ENCODE measurements at regions not wholly inside any gene's neighbourhood (a gene's known extent, or its start where the extent isn't known, plus 50 kb on each side); places are given as distances from the start of the nearest gene placed in this dataset.
"Not testable (repeated sequence)": the region's sequence is repeated elsewhere in the genome, so short reads cannot be mapped to it uniquely, and the experiment has no call there.

GRCh38 chr5:62168506-62169281 is 137.3 kb upstream of the KIF2A start:
- no peak for DNase-seq (ENCODE audit: low read depth)

GRCh38 chr5:62178258-62178657 is 127.7 kb upstream of the KIF2A start:
- DNase-seq (ENCODE audit: low read depth), result no peak

- no peak for DNase-seq (ENCODE audit: low read depth)
Observed at GRCh38 chr5:62182802-62183201, 123.2 kb upstream of the KIF2A start.

GRCh38 chr5:62183727-62184126 is 122.3 kb upstream of the KIF2A start:
- no peak for DNase-seq (ENCODE audit: low read depth)

- DNase-seq (ENCODE audit: low read depth), result no peak
Observed at GRCh38 chr5:62184444-62184843, 121.6 kb upstream of the KIF2A start.

- DNase-seq (ENCODE audit: low read depth), result no peak
Observed at GRCh38 chr5:62190173-62190572, 115.8 kb upstream of the KIF2A start.

GRCh38 chr5:62190931-62191330 is 115.1 kb upstream of the KIF2A start:
- DNase-seq (ENCODE audit: low read depth), result no peak

GRCh38 chr5:62192958-62193357 is 113.0 kb upstream of the KIF2A start:
- DNase-seq (ENCODE audit: low read depth), result no peak

GRCh38 chr5:62196532-62196931 is 109.5 kb upstream of the KIF2A start:
- not testable (repeated sequence) for DNase-seq (ENCODE audit: low read depth)

- DNase-seq (ENCODE audit: low read depth), result no peak
Observed at GRCh38 chr5:62197697-62198096, 108.3 kb upstream of the KIF2A start.

GRCh38 chr5:62198421-62198820 is 107.6 kb upstream of the KIF2A start:
- DNase-seq (ENCODE audit: low read depth), result no peak

- no peak for DNase-seq (ENCODE audit: low read depth)
Observed at GRCh38 chr5:62199792-62200716, 106.0 kb upstream of the KIF2A start.

GRCh38 chr5:62206150-62206829 is 99.7 kb upstream of the KIF2A start:
- no peak for DNase-seq (ENCODE audit: low read depth)

- no peak for DNase-seq (ENCODE audit: low read depth)
Observed at GRCh38 chr5:62208218-62208852, 97.7 kb upstream of the KIF2A start.

GRCh38 chr5:62211405-62211804 is 94.6 kb upstream of the KIF2A start:
- no peak for DNase-seq (ENCODE audit: low read depth)

- no peak for DNase-seq (ENCODE audit: low read depth)
Observed at GRCh38 chr5:62212648-62213047, 93.4 kb upstream of the KIF2A start.

- no peak for DNase-seq (ENCODE audit: low read depth)
Observed at GRCh38 chr5:62214701-62215100, 91.3 kb upstream of the KIF2A start.

GRCh38 chr5:62216603-62217002 is 89.4 kb upstream of the KIF2A start:
- DNase-seq (ENCODE audit: low read depth), result not testable (repeated sequence)

- DNase-seq (ENCODE audit: low read depth), result not testable (repeated sequence)
Observed at GRCh38 chr5:62217095-62217494, 88.9 kb upstream of the KIF2A start.

- DNase-seq (ENCODE audit: low read depth), result not testable (repeated sequence)
Observed at GRCh38 chr5:62218860-62219259, 87.1 kb upstream of the KIF2A start.

GRCh38 chr5:62221881-62222280 is 84.1 kb upstream of the KIF2A start:
- not testable (repeated sequence) for DNase-seq (ENCODE audit: low read depth)

GRCh38 chr5:62222305-62222704 is 83.7 kb upstream of the KIF2A start:
- not testable (repeated sequence) for DNase-seq (ENCODE audit: low read depth)

All from GM04504 (cell line).